ENCODE measurements at regions not wholly inside any gene's neighbourhood (a gene's known extent, or its start where the extent isn't known, plus 50 kb on each side); places are given as distances from the start of the nearest gene placed in this dataset.

DNA sequence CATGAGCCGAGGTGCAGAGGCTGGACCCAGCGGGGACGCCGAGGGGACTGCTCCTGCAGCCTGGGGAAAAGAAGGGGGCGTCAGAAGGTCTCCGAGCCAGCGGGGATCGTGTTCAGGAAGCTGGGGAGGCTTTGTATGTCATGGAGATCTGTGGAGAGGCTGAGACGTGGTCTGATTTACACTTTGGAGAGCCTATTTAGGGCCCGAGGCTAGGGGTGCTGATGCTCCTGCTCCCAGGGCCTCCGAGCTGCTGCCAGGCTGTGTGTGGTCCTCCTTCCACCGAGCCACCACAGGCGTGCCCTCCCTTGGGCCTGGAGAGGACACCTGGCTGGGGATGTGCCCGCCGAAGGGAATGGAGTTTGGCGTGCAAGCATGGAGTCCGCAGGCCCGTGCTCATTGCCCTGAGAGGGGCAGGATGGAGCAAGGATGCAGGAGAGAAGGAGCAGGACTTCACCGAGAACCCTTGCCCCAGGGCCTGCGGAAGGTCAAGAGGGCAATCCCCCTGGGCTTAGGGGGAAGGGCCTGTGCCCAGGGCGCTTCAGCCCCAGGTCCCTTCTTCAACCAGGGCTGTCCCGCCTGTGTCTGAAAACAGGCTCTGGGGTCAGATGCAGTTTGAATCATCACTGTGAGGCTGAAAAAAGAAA, 252.5 kb downstream of the VAPA start:
- TF ChIP-seq POLR2AphosphoS5 (IDR thresholded peaks at IDR 0.05; ENCODE audit: borderline replicate concordance, low read depth, low read length) (no peak), EZH2 (IDR thresholded peaks at IDR 0.05) (no peak)
